Activated CD4-positive, alpha-beta memory T cell treated with anti-CD3 and anti-CD28 coated beads, Interleukin-2, amount 10 ng/mL, durations not matched to agents 7 days and 5 days (primary cell): ENCODE measurements at regions not wholly inside any gene's neighbourhood (a gene's known extent, or its start where the extent isn't known, plus 50 kb on each side); places are given as distances from the start of the nearest gene placed in this dataset.

Experiments used
- CTCF ChIA-PET: fragments of 350-600 bp; sonication (Branson Sonifier 250); formaldehyde crosslinking; loops from one replicate; lab custom pipeline; 2021; ENCODE audit warnings: antibody characterized with exemption, inconsistent platforms; lab: Charles Lee
- POLR2A ChIA-PET: fragments of 350-600 bp; sonication (Branson Sonifier 250); formaldehyde crosslinking; loops from one replicate; lab custom pipeline; 2021; ENCODE audit warnings: antibody characterized with exemption; lab: Charles Lee
- DNase-seq: peaks from one replicate; pipeline ENCODE4 v3.0.0-alpha.2; 2020
- H3K27ac Mint-ChIP-seq: one replicate; pipeline ENCODE4 v1.8.0; 2021; ENCODE audit warnings: mild to moderate bottlenecking, mixed read lengths
- H3K27me3 Mint-ChIP-seq: one replicate; pipeline ENCODE4 v1.8.0; 2021; ENCODE audit warnings: mixed read lengths
- H3K36me3 Mint-ChIP-seq: one replicate; pipeline ENCODE4 v1.8.0; 2021; ENCODE audit warnings: low read depth, mixed read lengths
- H3K4me1 Mint-ChIP-seq: one replicate; pipeline ENCODE4 v1.8.0; 2021; ENCODE audit warnings: mixed read lengths
- H3K4me3 Mint-ChIP-seq: one replicate; pipeline ENCODE4 v1.8.0; 2021; ENCODE audit warnings: mild to moderate bottlenecking, mixed read lengths
- H3K9me3 Mint-ChIP-seq: one replicate; pipeline ENCODE4 v1.8.0; 2021; ENCODE audit warnings: mixed read lengths

DNA sequence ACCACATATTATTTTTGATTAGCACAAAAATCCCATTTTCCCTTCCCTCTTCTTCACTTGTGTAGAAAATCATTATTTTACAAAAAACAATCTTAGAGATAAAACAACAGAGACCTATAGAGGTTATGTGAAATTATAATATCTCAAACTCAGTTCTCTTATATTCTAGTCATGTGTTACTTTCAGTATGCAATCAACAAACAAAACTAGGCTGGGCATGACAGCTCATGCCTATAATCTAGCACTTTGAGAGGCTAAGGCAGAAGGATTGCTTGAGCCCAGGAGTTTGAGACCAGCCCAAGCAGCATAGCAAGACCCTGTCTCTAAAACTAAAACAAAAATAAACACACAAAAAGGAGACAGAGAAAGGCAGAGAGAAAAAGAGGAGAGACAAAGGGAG is 211.4 kb upstream of the SGK1 start:
- CTCF ChIA-PET = no interaction called here
- Mint-ChIP-seq H3K27ac (no peak overlapping the region), H3K36me3 (peaks cover 2% of the 10 kb centered on the region), H3K4me1 (peaks cover 24% of the 10 kb centered on the region), H3K27me3 (no peaks in the 10 kb centered on the region), H3K9me3 (peaks cover 2% of the 10 kb centered on the region), H3K4me3 (no peak overlapping the region)
- no peak for DNase-seq
- POLR2A ChIA-PET = no interaction called here

GRCh38 chr6:134527108-134527787 is 209.3 kb upstream of the SGK1 start:
- Mint-ChIP-seq H3K27me3 (no peaks in the 10 kb centered on the region), H3K4me1 (peaks cover 21% of the 10 kb centered on the region), H3K27ac (no peak overlapping the region), H3K9me3 (peaks cover 2% of the 10 kb centered on the region), H3K36me3 (peaks cover 2% of the 10 kb centered on the region), H3K4me3 (no peak overlapping the region)
- CTCF ChIA-PET = no interaction called here
- POLR2A ChIA-PET = no interaction called here
- no peak for DNase-seq

GRCh38 chr6:134525190-134525868 is 207.4 kb upstream of the SGK1 start:
- Mint-ChIP-seq H3K27ac (no peak overlapping the region), H3K4me3 (no peak overlapping the region), H3K36me3 (peaks cover 2% of the 10 kb centered on the region), H3K4me1 (peaks cover 14% of the 10 kb centered on the region), H3K27me3 (no peaks in the 10 kb centered on the region), H3K9me3 (peaks cover 2% of the 10 kb centered on the region)
- POLR2A ChIA-PET = no interaction called here
- no peak for DNase-seq
- CTCF ChIA-PET = no interaction called here

GRCh38 chr6:134523903-134524650 is 206.2 kb upstream of the SGK1 start:
- no peaks in the 10 kb centered on the region for H3K36me3 Mint-ChIP-seq
- ChIA-PET CTCF (no interaction called here), POLR2A (interaction anchor here (0.7 kb wide), 1 partner anchor 1764 kb away, joined by 3 read pairs; no protein-coding TSS in a partner anchor)
- H3K9me3 Mint-ChIP-seq = no peaks in the 10 kb centered on the region
- H3K27ac Mint-ChIP-seq = no peak overlapping the region
- H3K4me1 Mint-ChIP-seq = peaks cover 16% of the 10 kb centered on the region
- no peaks in the 10 kb centered on the region for H3K27me3 Mint-ChIP-seq
- H3K4me3 Mint-ChIP-seq = no peak overlapping the region
- DNase-seq = no peak

- DNase-seq = no peak
- ChIA-PET CTCF (interaction anchor here (1.2 kb wide), 1 partner anchor 417 kb away, joined by 3 read pairs; no protein-coding TSS in a partner anchor), POLR2A (interaction anchor here (0.7 to 1.1 kb wide), 2 partner anchors 8 to 1765 kb away, joined by 3 read pairs; no protein-coding TSS in a partner anchor)
Measured at GRCh38 chr6:134523051-134523450, 205.1 kb upstream of the SGK1 start.

DNA sequence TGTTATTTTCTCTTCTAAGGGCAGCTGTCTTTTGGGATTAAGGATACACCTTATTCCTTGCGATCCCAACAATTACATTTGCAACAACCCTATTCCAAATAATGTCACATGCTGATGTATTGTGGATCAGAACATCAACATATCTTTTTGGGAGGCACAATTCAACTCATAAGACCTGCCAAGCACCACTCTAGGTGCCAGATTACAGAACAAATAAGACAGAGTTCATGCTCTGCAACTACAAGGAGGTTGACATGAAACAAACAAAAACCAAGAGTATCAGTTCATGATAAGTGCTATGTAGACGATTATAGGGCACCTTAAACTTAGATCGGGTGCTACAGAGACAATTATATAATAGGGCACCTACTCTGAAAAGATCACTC is 203.2 kb upstream of the SGK1 start:
- POLR2A ChIA-PET = no interaction called here
- CTCF ChIA-PET = interaction anchor here (0.6 kb wide), 1 partner anchor 1839 kb away, joined by 4 read pairs; no protein-coding TSS in a partner anchor

More at GRCh38 chr6:134523051-134523450, 205.1 kb upstream of the SGK1 start:
- no peaks in the 10 kb centered on the region for H3K36me3 Mint-ChIP-seq
- H3K4me3 Mint-ChIP-seq = no peak overlapping the region
- no peaks in the 10 kb centered on the region for H3K27me3 Mint-ChIP-seq
- no peaks in the 10 kb centered on the region for H3K9me3 Mint-ChIP-seq
- peaks cover 18% of the 10 kb centered on the region for H3K4me1 Mint-ChIP-seq
- H3K27ac Mint-ChIP-seq = no peak overlapping the region

DNA sequence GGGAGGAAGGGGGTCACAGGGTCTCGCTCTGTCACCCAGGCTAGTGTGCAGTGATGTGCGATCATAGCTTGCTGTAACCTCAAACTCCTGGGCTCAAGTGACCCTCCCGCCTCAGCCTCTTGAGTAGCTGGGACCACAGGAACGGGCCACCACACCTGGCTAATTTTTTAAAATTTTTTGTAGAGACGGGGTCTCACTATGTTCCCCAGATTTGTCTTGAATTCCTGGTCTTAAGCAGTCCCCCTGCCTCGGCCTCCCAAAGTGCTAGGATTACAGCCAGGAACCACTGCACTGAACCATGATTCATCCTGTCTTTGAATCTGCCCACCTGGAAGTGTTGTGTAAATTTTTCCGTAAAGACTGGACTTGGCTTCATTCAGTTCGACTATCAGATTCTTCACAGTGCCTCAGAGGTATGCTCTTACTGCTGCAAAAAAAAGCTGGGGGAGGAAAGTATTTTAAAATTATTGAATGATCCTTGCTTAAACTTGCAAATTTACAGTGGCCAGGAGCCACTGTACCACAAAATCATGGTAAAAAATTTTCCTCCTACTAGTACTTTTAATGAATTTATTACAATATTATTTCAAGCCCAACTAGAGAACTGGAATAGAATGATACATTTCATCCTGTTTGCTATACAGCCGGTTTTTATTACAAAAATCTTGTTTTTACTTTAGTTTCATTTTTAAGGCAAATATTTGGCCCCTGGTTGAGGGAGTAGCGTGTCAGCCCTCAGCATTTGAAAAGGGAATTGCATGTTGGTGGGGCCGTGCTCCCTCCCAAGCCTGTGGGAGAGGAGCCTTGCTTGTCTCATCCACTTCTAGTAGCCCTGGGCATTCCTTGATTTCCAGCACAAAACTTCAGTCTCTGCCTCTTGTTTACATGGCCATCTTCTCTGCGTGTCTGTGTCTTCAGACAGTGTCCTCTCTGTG is 202.5 kb upstream of the SGK1 start:
- Mint-ChIP-seq H3K9me3 (no peaks in the 10 kb centered on the region), H3K4me1 (peaks cover 18% of the 10 kb centered on the region), H3K27me3 (no peaks in the 10 kb centered on the region), H3K4me3 (no peak overlapping the region), H3K27ac (peak overlapping the region; percentile 77), H3K36me3 (no peaks in the 10 kb centered on the region)
- ChIA-PET POLR2A (interaction anchor here (0.6 to 0.7 kb wide), 2 partner anchors 349 to 400 kb away, joined by 3 read pairs; no protein-coding TSS in a partner anchor), CTCF (interaction anchor here (1.1 kb wide), 1 partner anchor 347 kb away, joined by 3 read pairs; no protein-coding TSS in a partner anchor)
- DNase-seq = no peak

More for the DNA sequence above, 203.2 kb upstream of the SGK1 start:
- H3K27ac Mint-ChIP-seq = no peak overlapping the region
- H3K4me1 Mint-ChIP-seq = peaks cover 18% of the 10 kb centered on the region
- H3K9me3 Mint-ChIP-seq = no peaks in the 10 kb centered on the region
- no peak overlapping the region for H3K4me3 Mint-ChIP-seq
- no peaks in the 10 kb centered on the region for H3K27me3 Mint-ChIP-seq
- DNase-seq = no peak
- H3K36me3 Mint-ChIP-seq = no peaks in the 10 kb centered on the region

DNA sequence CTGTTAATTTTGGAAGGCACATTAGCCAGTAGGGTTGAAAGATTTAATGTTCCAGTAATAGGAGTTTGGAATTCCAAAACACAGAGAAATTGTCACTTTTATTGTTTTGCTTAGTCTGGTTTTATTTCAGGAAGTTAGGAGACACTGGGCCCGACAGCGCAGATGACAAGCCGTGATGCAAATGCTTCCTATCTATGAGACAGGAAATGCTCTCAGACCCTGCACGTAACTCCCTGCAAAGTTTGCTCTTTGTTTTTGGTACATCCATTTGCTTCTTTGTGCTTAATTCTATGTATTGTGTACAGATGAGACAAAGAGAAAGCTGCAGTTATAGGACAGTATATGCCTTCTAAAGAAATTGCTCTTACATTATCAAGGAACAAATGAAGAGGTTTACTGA is 201.6 kb upstream of the SGK1 start:
- Mint-ChIP-seq H3K27me3 (no peaks in the 10 kb centered on the region), H3K27ac (peak overlapping the region; percentile 77), H3K4me1 (peaks cover 18% of the 10 kb centered on the region), H3K4me3 (no peak overlapping the region), H3K9me3 (no peaks in the 10 kb centered on the region), H3K36me3 (no peaks in the 10 kb centered on the region)
- DNase-seq = peak; percentile 62
- ChIA-PET CTCF (interaction anchor here (1.1 kb wide), 1 partner anchor 346 kb away, joined by 3 read pairs; no protein-coding TSS in a partner anchor), POLR2A (interaction anchor here (0.6 to 0.7 kb wide), 2 partner anchors 350 to 401 kb away, joined by 3 read pairs; no protein-coding TSS in a partner anchor)

GRCh38 chr6:134517868-134518267 is 200.0 kb upstream of the SGK1 start:
- no peaks in the 10 kb centered on the region for H3K27me3 Mint-ChIP-seq
- H3K4me3 Mint-ChIP-seq = no peak overlapping the region
- peaks cover 17% of the 10 kb centered on the region for H3K4me1 Mint-ChIP-seq
- POLR2A ChIA-PET = no interaction called here
- DNase-seq = no peak
- no peaks in the 10 kb centered on the region for H3K9me3 Mint-ChIP-seq
- H3K27ac Mint-ChIP-seq = no peak overlapping the region
- CTCF ChIA-PET = no interaction called here
- no peaks in the 10 kb centered on the region for H3K36me3 Mint-ChIP-seq

GRCh38 chr6:134517145-134517658 is 199.3 kb upstream of the SGK1 start:
- ChIA-PET CTCF (no interaction called here), POLR2A (no interaction called here)

GRCh38 chr6:134516582-134516981 is 198.7 kb upstream of the SGK1 start:
- Mint-ChIP-seq H3K27ac (no peak overlapping the region), H3K27me3 (no peaks in the 10 kb centered on the region), H3K36me3 (no peaks in the 10 kb centered on the region), H3K9me3 (no peaks in the 10 kb centered on the region), H3K4me3 (no peak overlapping the region), H3K4me1 (peaks cover 16% of the 10 kb centered on the region)
- DNase-seq = no peak
- ChIA-PET POLR2A (no interaction called here), CTCF (no interaction called here)

More at GRCh38 chr6:134517145-134517658, 199.3 kb upstream of the SGK1 start:
- Mint-ChIP-seq H3K36me3 (no peaks in the 10 kb centered on the region), H3K27ac (no peak overlapping the region), H3K4me1 (peaks cover 16% of the 10 kb centered on the region), H3K9me3 (no peaks in the 10 kb centered on the region), H3K27me3 (no peaks in the 10 kb centered on the region), H3K4me3 (no peak overlapping the region)
- DNase-seq = no peak

DNA sequence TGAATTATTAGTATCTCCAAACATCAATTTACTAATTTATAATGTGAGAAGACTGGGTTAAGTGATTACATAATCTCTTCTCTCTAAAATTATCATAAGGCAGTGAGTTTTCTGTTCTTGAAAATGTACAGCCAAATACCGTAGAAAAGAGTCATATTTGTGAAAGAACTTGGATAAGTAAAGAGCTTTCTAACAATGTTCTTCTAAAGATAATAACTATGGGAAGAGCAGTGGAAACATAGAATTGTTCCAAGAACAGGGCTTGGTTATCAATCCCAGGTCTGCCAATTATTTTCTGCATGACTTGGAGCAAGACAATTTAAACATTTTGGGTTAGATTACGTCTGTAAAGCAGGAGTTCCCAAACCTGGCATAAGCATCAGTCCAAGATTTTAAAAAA is 198.1 kb upstream of the SGK1 start:
- CTCF ChIA-PET = no interaction called here
- no peak overlapping the region for H3K4me3 Mint-ChIP-seq

More for the DNA sequence above, 198.1 kb upstream of the SGK1 start:
- Mint-ChIP-seq H3K27ac (no peak overlapping the region), H3K27me3 (no peaks in the 10 kb centered on the region), H3K36me3 (no peaks in the 10 kb centered on the region), H3K4me1 (peaks cover 16% of the 10 kb centered on the region), H3K9me3 (no peaks in the 10 kb centered on the region)
- POLR2A ChIA-PET = no interaction called here
- no peak for DNase-seq
